Activated gamma-delta T cell (primary cell): ENCODE measurements at regions not wholly inside any gene's neighbourhood (a gene's known extent, or its start where the extent isn't known, plus 50 kb on each side); places are given as distances from the start of the nearest gene placed in this dataset.

Source experiments
- DNase-seq: peaks from one replicate; lab custom pipeline; 2025; lab: John Stamatoyannopoulos, UW

- no peak for DNase-seq
These were observed 65.7 kb downstream of the TMEM18 start for GRCh38 chr2:611519-611918.

DNA sequence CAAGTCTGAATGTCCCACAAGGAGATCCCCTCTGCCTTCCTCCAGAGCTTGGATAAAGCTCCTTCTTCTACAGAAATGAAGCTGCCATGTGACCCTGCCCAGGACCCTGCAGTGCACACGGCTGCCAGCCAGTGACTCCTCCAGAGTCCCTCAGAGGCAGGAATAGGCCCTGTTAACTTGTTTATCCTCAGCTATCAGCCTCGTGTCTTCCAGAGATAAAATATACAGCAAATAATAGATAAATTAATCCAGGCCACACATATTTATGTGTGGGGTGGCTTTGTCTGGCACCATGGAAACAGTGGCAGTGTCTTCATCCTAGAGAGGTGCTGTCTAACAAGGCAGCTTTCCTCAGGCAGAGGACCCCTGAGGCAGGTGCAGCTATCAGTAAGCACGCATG is 66.7 kb downstream of the TMEM18 start:
- no peak for DNase-seq

DNA sequence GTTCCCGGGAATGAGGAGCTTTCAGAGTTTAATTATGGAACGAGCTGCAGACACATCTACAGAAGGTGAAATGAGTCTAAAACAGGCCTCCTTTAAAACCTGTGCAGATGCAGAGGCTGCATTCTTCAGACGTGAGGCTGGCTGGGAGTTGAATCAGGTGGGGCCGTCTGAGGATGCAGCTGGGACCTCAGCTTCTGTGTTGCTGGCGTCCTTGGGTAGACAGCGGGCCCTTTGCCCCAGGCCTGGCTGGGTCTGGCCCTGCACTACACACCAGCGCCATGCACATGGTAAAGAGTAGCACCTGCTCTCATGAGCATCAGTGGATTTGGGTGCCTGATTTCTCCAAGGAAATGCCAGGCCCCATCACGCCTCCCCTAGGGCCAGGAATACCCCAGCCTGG is 67.3 kb downstream of the TMEM18 start:
- no peak for DNase-seq

GRCh38 chr2:609449-609848 is 67.8 kb downstream of the TMEM18 start:
- DNase-seq: no peak

- no peak for DNase-seq
These were observed 68.5 kb downstream of the TMEM18 start for GRCh38 chr2:608711-609110.

DNA sequence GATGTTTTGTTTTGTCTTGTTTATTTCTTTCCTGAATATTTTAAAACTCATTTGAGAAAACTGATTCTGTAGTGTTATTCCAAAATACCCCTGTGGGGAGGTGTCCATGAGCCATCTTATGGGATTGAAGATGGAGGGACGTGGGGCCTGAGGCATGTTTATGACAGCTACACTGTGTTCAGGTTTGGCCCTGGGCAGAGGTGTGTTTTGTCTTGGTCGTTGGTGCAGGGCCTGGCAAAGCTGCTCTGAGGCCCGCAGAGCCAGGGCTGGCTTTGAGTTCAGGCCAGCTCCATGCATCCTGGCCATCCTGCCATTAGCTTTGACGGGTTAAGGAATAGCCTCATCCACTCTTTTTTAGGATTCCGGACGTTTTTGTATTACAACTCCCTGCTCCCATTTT is 68.9 kb downstream of the TMEM18 start:
- no peak for DNase-seq

- no peak for DNase-seq
These were observed 69.5 kb downstream of the TMEM18 start for GRCh38 chr2:607709-608108.

- no peak for DNase-seq
These were observed 70.0 kb downstream of the TMEM18 start for GRCh38 chr2:607172-607571.

DNA sequence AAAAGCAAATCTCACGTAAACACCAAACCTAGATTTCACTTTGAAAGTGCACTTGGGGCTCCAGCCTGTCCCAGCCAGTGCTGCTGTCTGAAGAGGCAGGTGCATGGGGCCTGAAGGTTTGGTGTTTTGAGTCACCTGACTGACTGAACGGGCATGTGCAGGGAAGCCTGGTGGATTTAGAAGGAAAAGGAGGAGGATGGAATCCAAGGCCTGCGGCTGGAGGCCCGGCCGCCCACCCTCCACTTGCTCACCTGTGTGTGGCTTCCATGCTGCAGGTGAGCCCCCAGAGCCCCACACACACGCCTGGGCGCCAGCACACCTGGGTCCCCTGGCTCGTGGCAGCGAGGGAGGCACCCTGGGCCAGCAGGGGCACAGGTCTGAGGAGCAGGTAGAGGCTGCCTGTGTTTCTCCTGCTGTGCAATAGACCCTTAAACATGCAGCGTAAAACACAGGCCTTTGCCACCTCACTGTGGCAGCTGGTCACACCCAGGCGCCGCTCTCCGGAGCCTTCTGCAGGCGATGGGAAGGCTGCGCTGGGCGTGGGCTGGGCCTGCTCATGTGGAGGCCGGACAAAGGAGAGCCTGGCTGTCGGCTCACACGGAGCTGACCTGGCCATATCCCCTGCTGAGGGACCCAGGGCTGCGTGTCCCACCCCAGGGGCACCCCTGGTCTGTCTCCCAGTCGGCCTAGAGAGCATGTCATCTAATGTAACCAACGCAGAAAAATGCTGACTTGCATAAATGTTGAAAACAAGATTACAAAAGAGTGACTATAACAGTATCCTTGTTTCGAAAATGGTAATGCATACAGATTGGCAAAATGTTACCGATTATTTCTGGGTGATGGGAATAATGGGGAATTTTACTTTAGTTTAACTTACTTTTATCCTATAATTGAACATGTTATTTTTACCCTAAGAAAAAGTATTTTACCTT is 71.3 kb downstream of the TMEM18 start:
- no peak for DNase-seq

GRCh38 chr2:604854-605524 is 72.2 kb downstream of the TMEM18 start:
- DNase-seq: no peak

DNA sequence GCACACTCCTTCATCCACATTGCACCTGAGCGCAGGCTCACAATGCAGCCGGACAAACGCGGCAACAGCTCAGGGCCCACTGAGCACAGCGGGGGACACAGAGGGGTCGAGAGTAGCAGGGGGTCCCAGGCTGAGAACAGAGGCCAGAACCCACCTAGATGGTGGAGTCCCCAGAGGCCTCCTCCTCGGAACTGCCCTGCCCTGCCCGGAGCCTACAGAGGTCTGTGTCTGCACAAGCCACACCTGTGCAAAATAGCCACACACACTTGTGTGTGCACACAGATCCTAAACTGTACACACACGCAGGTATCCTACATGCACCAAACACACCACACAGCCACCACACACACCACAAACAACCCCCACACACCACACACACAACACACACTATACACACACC is 72.8 kb downstream of the TMEM18 start:
- no peak for DNase-seq

- no peak for DNase-seq
These were observed 73.3 kb downstream of the TMEM18 start for GRCh38 chr2:603869-604268.

DNA sequence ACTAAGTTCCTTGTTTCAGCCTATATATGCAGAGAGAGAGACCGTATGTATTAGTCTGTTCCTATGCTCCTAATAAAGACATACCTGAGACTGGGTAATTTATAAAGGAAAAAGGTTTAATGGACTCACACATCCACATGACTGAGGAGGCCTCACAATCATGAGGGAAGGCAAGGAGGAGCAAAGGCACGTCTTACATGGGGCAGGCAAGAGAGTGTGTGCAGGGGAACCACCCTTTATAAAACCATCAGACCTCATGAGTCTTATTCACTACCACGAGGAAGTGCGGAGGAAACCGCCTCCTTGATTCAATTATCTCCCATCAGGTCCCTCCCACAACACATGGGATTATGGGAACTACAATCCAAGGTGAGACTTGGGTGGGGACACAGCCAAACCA is 73.8 kb downstream of the TMEM18 start:
- DNase-seq: no peak

DNA sequence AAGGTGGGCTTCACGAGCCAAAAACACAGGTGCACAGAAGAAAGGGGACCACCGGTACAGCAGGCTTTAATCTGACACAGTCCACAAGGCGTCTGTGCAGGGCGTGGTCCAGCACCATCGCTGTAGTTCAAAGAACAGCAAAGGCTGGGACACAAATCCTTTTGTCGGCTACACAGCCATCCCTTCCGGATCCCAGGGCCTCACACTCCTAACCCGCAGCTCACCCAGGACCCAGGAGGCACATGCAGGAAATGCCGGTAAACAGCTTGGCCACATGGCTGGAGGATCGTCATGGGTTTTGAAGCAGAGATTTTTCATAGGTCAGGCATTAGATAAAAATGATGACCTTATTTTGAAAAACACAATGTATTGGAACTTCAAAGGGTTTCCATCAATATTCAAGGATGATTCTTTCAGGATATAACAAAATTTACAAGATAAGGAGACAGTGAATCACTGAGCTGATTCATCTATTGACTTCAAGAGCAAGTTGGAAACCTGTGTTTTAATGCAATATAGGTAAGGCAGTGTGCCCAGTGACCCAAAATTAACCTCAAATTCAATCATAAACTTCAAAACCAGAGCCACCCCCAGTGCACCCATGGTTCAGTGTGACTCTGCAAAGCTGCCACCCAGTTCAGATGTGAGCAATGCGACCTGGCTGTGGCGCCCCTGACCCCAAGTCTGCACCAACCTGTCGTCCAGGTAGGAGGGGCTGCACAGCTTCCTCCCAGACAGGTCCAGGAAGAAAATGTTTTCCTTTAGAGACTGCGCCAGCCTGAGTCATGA is 74.4 kb downstream of the TMEM18 start:
- DNase-seq: no peak

GRCh38 chr2:601806-602455 is 75.3 kb downstream of the TMEM18 start:
- DNase-seq: no peak

DNA sequence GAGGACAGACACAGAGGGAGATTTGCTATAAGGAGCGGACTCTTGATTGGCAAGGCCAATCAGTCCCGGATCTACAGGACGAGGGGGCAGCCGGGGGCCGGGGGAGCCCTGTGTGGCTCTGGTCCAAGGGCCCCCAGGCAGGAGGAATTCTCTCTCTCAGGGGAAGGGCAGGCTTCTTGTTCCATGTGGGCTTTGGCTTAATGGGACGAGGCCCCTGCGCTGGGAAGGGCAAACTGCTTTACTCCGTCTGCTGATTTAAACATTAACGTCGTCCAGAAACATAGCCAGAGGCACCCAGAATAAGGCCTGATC is 75.9 kb downstream of the TMEM18 start:
- DNase-seq: no peak

DNA sequence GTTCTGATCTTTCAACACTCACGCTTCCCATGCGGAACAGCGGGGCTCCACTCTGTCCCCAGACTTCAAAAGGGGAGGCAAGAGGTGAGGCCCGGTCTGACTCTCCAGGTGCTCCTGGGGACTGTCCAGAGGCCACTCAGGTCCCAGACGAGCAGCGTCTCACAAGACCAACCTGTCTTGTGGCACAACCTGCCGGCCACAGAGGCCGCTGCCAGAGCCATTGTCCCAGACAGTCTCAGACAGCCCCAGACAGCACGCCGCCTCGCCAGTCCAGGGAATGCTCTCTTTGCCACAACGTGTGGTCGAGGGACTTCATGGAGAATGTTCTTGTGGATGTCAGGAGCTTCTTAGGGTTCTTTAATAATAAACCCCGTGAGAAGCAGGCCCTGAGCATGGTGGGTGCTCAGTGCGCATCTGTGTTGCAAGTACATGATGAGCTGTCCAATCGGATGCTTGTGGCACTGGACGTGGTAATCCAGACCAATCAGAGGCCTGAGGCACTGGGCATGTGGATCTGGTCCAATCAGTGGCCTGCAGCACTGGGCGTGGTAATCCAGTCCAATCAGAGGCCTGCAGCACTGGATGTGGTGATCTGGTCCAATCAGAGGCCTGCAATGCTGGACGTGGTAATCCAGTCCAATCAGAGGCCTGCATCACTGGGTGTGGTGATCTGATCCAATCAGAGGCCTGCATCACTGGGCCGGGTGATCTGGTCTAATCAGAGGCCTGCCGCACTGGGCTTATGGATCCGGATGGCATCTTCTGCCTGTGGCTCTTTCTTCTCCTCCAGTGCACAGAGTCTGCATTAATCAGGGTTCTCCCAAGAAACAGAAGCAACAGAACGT is 76.4 kb downstream of the TMEM18 start:
- no peak for DNase-seq

DNA sequence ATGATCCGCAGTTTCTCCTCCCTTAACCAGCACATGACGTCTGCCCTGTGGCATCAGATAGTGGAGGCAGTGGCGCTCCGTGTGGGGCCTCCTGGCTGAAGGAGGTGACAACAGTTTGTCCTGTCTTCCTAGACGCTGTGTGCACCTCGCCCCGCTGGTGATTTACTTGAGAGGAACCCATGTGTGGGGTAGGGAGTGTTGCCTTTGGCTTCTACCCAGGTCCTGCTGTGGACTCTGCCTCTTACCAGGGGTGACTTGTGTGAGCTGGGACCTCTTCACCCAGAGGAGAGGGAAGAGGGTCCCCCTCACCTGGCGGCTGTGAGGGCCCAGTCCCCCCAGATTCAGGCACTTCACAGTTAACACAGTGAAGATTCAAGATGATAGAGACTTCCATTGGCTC is 77.6 kb downstream of the TMEM18 start:
- DNase-seq: no peak

DNA sequence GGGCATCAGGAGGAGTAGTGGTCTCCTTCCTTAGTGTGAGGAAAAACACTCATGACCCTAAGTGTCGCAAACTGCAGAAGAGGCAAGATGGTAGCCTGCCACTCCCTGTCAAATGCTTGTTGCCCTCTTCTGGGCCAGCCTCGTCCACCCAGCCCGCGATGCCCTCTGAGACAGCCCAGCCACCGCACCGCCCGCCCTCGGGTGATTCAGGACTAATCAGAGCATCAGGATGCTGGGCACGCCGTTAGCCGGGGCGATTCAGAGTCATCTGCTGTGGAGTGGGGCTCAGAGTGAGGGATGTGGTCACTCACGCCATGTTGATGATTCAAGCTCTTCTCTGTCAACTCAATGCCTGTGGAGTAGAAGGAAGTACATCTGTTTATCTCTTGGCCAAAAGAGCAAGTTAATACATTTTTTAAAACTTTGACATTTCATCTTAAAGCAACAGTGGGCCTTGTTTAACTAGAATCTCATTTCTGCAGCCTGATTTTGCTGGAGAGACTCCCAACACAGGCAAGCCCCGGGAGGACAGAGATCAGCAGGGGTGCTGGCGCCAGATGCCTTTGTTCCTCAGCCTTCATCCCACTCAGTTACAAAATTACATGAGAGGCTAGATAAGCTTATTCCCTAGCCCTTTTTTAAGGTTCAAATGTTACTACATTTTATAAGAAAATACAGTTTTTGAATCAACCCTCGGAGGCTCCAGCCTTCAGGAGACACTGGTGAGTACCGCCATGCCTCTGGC is 79.0 kb downstream of the TMEM18 start:
- no peak for DNase-seq

GRCh38 chr2:595831-596592 is 81.2 kb downstream of the TMEM18 start:
- no peak for DNase-seq
